AG09319 (cell line): ENCODE measurements at regions not wholly inside any gene's neighbourhood (a gene's known extent, or its start where the extent isn't known, plus 50 kb on each side); places are given as distances from the start of the nearest gene placed in this dataset.

Source experiments
- DNase-seq: peaks from one replicate; pipeline ENCODE4 v3.0.0-alpha.2; 2010; ENCODE audit warnings: low read depth; ENCODE audit errors: extremely low read depth
- CTCF ChIP-seq: IDR thresholded peaks from 2 replicates; pipeline ENCODE4 v1.5.1; 2011; ENCODE audit warnings: low read depth, mild to moderate bottlenecking, inconsistent platforms, low read length, moderate library complexity

GRCh38 chr5:30994902-30995301, 198.6 kb upstream of the CDH6 start:
- no peak for DNase-seq

GRCh38 chr5:30994176-30994575, 199.3 kb upstream of the CDH6 start:
- no peak for DNase-seq
- TF ChIP-seq CTCF: no peak

More at GRCh38 chr5:30994902-30995301, 198.6 kb upstream of the CDH6 start:
- TF ChIP-seq CTCF: no peak

- no peak for TF ChIP-seq CTCF
- no peak for DNase-seq
Observed at GRCh38 chr5:30991462-30991861, 202.0 kb upstream of the CDH6 start.

GRCh38 chr5:30981576-30981975, 211.9 kb upstream of the CDH6 start:
- no peak for DNase-seq
- TF ChIP-seq CTCF: no peak

- no peak for DNase-seq
- no peak for TF ChIP-seq CTCF
Observed at GRCh38 chr5:30968971-30969370, 224.5 kb upstream of the CDH6 start.

- no peak for DNase-seq
- TF ChIP-seq CTCF: no peak
Observed at GRCh38 chr5:30960036-30960435, 233.4 kb upstream of the CDH6 start.

GRCh38 chr5:30959238-30959637, 234.2 kb upstream of the CDH6 start:
- DNase-seq: no peak
- no peak for TF ChIP-seq CTCF
